OCI-LY1 (cell line): ENCODE measurements at regions not wholly inside any gene's neighbourhood (a gene's known extent, or its start where the extent isn't known, plus 50 kb on each side); places are given as distances from the start of the nearest gene placed in this dataset.

Experiments
- CTCF ChIP-seq: fragments of 200-600 bp; sonication (generic), shearing (Covaris generic); IDR thresholded peaks from 2 replicates; pipeline ENCODE4 v1.5.1; 2017; ENCODE audit warnings: mild to moderate bottlenecking, antibody characterized with exemption, low read length, moderate library complexity, mixed read lengths
- EZH2 ChIP-seq: fragments of 200-600 bp; sonication (generic), shearing (Covaris generic); IDR thresholded peaks from 2 replicates; pipeline ENCODE4 v1.8.0; 2017; ENCODE audit warnings: borderline replicate concordance, mixed run types, mild to moderate bottlenecking, antibody characterized with exemption, low read length, moderate library complexity, mixed read lengths

GRCh38 chr5:4653475-4653874 lies 486.7 kb upstream of the ADAMTS16 start:
- TF ChIP-seq CTCF (no peak), EZH2 (no peak)
